ENCODE measurements at regions not wholly inside any gene's neighbourhood (a gene's known extent, or its start where the extent isn't known, plus 50 kb on each side); places are given as distances from the start of the nearest gene placed in this dataset.

DNA sequence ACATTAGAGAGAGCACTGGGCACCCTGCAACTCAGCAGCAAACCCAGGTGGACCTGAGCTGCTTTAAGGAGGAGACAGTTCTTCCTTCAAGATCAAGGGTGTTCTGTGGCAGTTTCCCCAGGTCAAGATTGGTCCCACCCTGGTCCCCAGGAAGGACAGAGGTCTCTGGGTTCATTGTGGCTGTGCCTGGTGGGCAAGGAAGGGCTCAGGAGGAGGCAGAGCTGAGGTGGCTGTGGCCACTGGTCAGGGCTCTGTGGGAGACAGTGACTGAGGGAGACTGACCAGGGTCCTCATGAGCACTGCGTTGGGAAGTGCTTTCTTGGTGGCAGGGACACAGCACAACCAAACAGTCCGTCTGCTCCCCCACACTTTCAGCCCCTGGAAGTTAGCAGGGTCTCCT lies 141.3 kb downstream of the FCRL5 start:
- WGBS (ENCODE audit: insufficient coverage): 100% methylated on average over 2 of the region's 2 CpGs
- no peak overlapping the region for H3K27ac Mint-ChIP-seq

DNA sequence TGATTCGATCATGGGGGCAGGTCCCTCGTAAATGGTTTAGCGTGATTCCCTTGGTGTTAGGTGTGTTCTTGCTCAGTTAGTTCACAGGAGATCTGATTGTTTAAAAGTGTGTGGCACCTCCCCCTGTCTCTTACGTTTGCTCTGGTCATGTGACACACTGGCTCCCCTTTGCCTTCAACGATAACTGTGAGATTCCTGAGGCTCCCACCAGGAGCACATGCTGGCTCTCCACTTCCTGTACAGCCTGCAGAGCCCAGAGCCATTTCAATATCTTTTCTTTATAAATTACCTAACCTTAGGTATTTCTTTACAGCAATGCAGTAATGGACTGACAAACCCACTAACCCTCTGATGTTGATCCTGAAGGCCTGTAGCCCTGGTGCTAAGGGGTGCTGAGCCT lies 141.9 kb downstream of the FCRL5 start:
- no peaks in the 10 kb centered on the region for H3K27me3 ChIP-seq (ENCODE audit: control insufficient read depth in 2 of 2, insufficient read depth in 2 of 2, low read length in 2 of 2)
- H3K4me3 ChIP-seq (replicated peaks in 1 of 3; ENCODE audit: low read depth in 2 of 3, low read length in 3 of 3): no peak overlapping the region
- no peak overlapping the region for H3K27ac ChIP-seq (ENCODE audit: low read depth in 1 of 2, low read length in 2 of 2)
- no peak overlapping the region for H3K9ac ChIP-seq (ENCODE audit: insufficient read depth, low read length, poor library complexity, severe bottlenecking)
- Mint-ChIP-seq H3K27me3 (ENCODE audit: low read depth in 3 of 3) (peaks cover 0 to 1% (median 1%) of the 10 kb centered on the region in 3 donors), H3K27ac (no peak overlapping the region), H3K4me1 (peaks cover 28% of the 10 kb centered on the region), H3K36me3 (no peaks in the 10 kb centered on the region), H3K9me3 (peaks cover 3 to 7% (median 6%) of the 10 kb centered on the region in 7 donors), H3K4me3 (no peak overlapping the region)
- H3K4me1 ChIP-seq (ENCODE audit: control insufficient read depth in 1 of 2, insufficient read depth in 2 of 2, low read length in 2 of 2): peaks cover 10 to 12% of the 10 kb centered on the region in 2 donors
- no peak for DNase-seq
- H3K9me3 ChIP-seq (replicated peaks in 1 of 2; ENCODE audit: control insufficient read depth in 1 of 2, insufficient read depth in 1 of 2, low read length in 2 of 2): no peaks in the 10 kb centered on the region
- WGBS (ENCODE audit: insufficient coverage): 40% methylated on average over 2 of the region's 5 CpGs
- TF ChIP-seq, protein P1, sequence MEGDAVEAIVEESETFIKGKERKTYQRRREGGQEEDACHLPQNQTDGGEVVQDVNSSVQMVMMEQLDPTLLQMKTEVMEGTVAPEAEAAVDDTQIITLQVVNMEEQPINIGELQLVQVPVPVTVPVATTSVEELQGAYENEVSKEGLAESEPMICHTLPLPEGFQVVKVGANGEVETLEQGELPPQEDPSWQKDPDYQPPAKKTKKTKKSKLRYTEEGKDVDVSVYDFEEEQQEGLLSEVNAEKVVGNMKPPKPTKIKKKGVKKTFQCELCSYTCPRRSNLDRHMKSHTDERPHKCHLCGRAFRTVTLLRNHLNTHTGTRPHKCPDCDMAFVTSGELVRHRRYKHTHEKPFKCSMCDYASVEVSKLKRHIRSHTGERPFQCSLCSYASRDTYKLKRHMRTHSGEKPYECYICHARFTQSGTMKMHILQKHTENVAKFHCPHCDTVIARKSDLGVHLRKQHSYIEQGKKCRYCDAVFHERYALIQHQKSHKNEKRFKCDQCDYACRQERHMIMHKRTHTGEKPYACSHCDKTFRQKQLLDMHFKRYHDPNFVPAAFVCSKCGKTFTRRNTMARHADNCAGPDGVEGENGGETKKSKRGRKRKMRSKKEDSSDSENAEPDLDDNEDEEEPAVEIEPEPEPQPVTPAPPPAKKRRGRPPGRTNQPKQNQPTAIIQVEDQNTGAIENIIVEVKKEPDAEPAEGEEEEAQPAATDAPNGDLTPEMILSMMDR (IDR thresholded peaks at IDR 0.05): no peak
- H3K36me3 ChIP-seq (replicated peaks in 1 of 2; ENCODE audit: control insufficient read depth in 1 of 2, insufficient read depth in 2 of 2, low read length in 2 of 2): no peaks in the 10 kb centered on the region
- intact Hi-C loops (cut with micrococcal nuclease): no loop called here
- no peak overlapping the region for H2AFZ ChIP-seq (ENCODE audit: insufficient read depth, low read depth, low read length, poor library complexity, severe bottlenecking)
- no peaks in the 10 kb centered on the region for H3K79me2 ChIP-seq (ENCODE audit: insufficient read depth, low read length)
- no peaks in the 10 kb centered on the region for H4K20me1 ChIP-seq (ENCODE audit: insufficient read depth, low read length)
- H3K4me2 ChIP-seq (replicated peaks; ENCODE audit: extremely low read depth, low read length, poor library complexity, severe bottlenecking): no peak overlapping the region

More for the DNA sequence above, 141.3 kb downstream of the FCRL5 start:
- Mint-ChIP-seq H3K36me3 (no peaks in the 10 kb centered on the region), H3K9me3 (peaks cover 3 to 7% (median 6%) of the 10 kb centered on the region in 7 donors), H3K27me3 (ENCODE audit: low read depth in 3 of 3) (peaks cover 1 to 4% (median 1%) of the 10 kb centered on the region in 3 donors), H3K4me3 (no peak overlapping the region), H3K4me1 (peaks cover 28% of the 10 kb centered on the region)
- H3K79me2 ChIP-seq (ENCODE audit: insufficient read depth, low read length): no peaks in the 10 kb centered on the region
- TF ChIP-seq, protein P1 (IDR thresholded peaks at IDR 0.05): no peak
- peaks cover 10 to 12% of the 10 kb centered on the region in 2 donors for H3K4me1 ChIP-seq (ENCODE audit: control insufficient read depth in 1 of 2, insufficient read depth in 2 of 2, low read length in 2 of 2)
- H3K9ac ChIP-seq (ENCODE audit: insufficient read depth, low read length, poor library complexity, severe bottlenecking): no peak overlapping the region
- H3K9me3 ChIP-seq (replicated peaks in 1 of 2; ENCODE audit: control insufficient read depth in 1 of 2, insufficient read depth in 1 of 2, low read length in 2 of 2): no peaks in the 10 kb centered on the region
- DNase-seq: no peak
- H3K4me3 ChIP-seq (replicated peaks in 1 of 3; ENCODE audit: low read depth in 2 of 3, low read length in 3 of 3): no peak overlapping the region
- no peak overlapping the region for H3K4me2 ChIP-seq (replicated peaks; ENCODE audit: extremely low read depth, low read length, poor library complexity, severe bottlenecking)
- no peak overlapping the region for H2AFZ ChIP-seq (ENCODE audit: insufficient read depth, low read depth, low read length, poor library complexity, severe bottlenecking)
- no peak overlapping the region for H3K27ac ChIP-seq (ENCODE audit: low read depth in 1 of 2, low read length in 2 of 2)
- H3K36me3 ChIP-seq (replicated peaks in 1 of 2; ENCODE audit: control insufficient read depth in 1 of 2, insufficient read depth in 2 of 2, low read length in 2 of 2): no peaks in the 10 kb centered on the region
- no peaks in the 10 kb centered on the region for H3K27me3 ChIP-seq (ENCODE audit: control insufficient read depth in 2 of 2, insufficient read depth in 2 of 2, low read length in 2 of 2)
- intact Hi-C loops (cut with micrococcal nuclease): no loop called here
- no peaks in the 10 kb centered on the region for H4K20me1 ChIP-seq (ENCODE audit: insufficient read depth, low read length)

Data from CD14-positive monocyte (primary cell).